ENCODE measurements at regions not wholly inside any gene's neighbourhood (a gene's known extent, or its start where the extent isn't known, plus 50 kb on each side); places are given as distances from the start of the nearest gene placed in this dataset.

- no peaks in the 10 kb centered on the region for H3K27me3 ChIP-seq (ENCODE audit: low read depth)
- no peak for DNase-seq (ENCODE audit: low spot score in 2 of 2)
- H3K9me3 ChIP-seq: no peaks in the 10 kb centered on the region
- peaks cover 15% of the 10 kb centered on the region for H3K4me1 ChIP-seq
- H3K4me3 ChIP-seq: no peak overlapping the region
- in situ Hi-C loops (cut with MboI; ENCODE audit: low sequenced_read_pairs): no loop called here
- H3K36me3 ChIP-seq (replicated peaks): no peaks in the 10 kb centered on the region
Measured at GRCh38 chr9:7980691-7981289, 181.2 kb upstream of the DMAC1 start.

- no peaks in the 10 kb centered on the region for H3K36me3 ChIP-seq (replicated peaks)
- DNase-seq (ENCODE audit: low spot score in 2 of 2): no peak
- peaks cover 15% of the 10 kb centered on the region for H3K4me1 ChIP-seq
- H3K27me3 ChIP-seq (ENCODE audit: low read depth): no peaks in the 10 kb centered on the region
- in situ Hi-C loops (cut with MboI; ENCODE audit: low sequenced_read_pairs): no loop called here
- H3K4me3 ChIP-seq: no peak overlapping the region
- H3K9me3 ChIP-seq: no peaks in the 10 kb centered on the region
Measured at GRCh38 chr9:7980041-7980440, 180.5 kb upstream of the DMAC1 start.

- Histone ChIP-seq H3K36me3 (replicated peaks) (no peaks in the 10 kb centered on the region), H3K9me3 (no peaks in the 10 kb centered on the region), H3K4me3 (no peak overlapping the region), H3K27me3 (ENCODE audit: low read depth) (no peaks in the 10 kb centered on the region), H3K4me1 (peaks cover 15% of the 10 kb centered on the region)
- in situ Hi-C loops (cut with MboI; ENCODE audit: low sequenced_read_pairs): no loop called here
- no peak for DNase-seq (ENCODE audit: low spot score in 2 of 2)
Measured at GRCh38 chr9:7979611-7980010, 180.0 kb upstream of the DMAC1 start.

GRCh38 chr9:7977586-7977985 is 178.0 kb upstream of the DMAC1 start:
- Histone ChIP-seq H3K9me3 (no peaks in the 10 kb centered on the region), H3K4me1 (no peaks in the 10 kb centered on the region; the same call in 1 of the 2 replicates), H3K4me3 (no peak overlapping the region), H3K27me3 (ENCODE audit: low read depth) (no peaks in the 10 kb centered on the region), H3K36me3 (replicated peaks) (no peaks in the 10 kb centered on the region)
- in situ Hi-C loops (cut with MboI; ENCODE audit: low sequenced_read_pairs): no loop called here
- no peak for DNase-seq (ENCODE audit: low spot score in 2 of 2)

- Histone ChIP-seq H3K36me3 (replicated peaks) (no peaks in the 10 kb centered on the region), H3K9me3 (no peaks in the 10 kb centered on the region), H3K4me3 (no peak overlapping the region), H3K27me3 (ENCODE audit: low read depth) (no peaks in the 10 kb centered on the region), H3K4me1 (no peaks in the 10 kb centered on the region)
- DNase-seq (ENCODE audit: low spot score in 2 of 2): no peak
- in situ Hi-C loops (cut with MboI; ENCODE audit: low sequenced_read_pairs): no loop called here
Measured at GRCh38 chr9:7976856-7977255, 177.3 kb upstream of the DMAC1 start.

- in situ Hi-C loops (cut with MboI; ENCODE audit: low sequenced_read_pairs): no loop called here
- no peak overlapping the region for H3K4me3 ChIP-seq
- no peaks in the 10 kb centered on the region for H3K27me3 ChIP-seq (ENCODE audit: low read depth)
- no peak for DNase-seq (ENCODE audit: low spot score in 2 of 2)
- H3K36me3 ChIP-seq (replicated peaks): no peaks in the 10 kb centered on the region
- H3K4me1 ChIP-seq: no peaks in the 10 kb centered on the region
- H3K9me3 ChIP-seq: no peaks in the 10 kb centered on the region
Measured at GRCh38 chr9:7976167-7976755, 176.7 kb upstream of the DMAC1 start.

GRCh38 chr9:7975336-7975735 is 175.8 kb upstream of the DMAC1 start:
- in situ Hi-C loops (cut with MboI; ENCODE audit: low sequenced_read_pairs): no loop called here
- no peaks in the 10 kb centered on the region for H3K27me3 ChIP-seq (ENCODE audit: low read depth)
- no peaks in the 10 kb centered on the region for H3K9me3 ChIP-seq
- no peaks in the 10 kb centered on the region for H3K36me3 ChIP-seq (replicated peaks)
- no peak for DNase-seq (ENCODE audit: low spot score in 2 of 2)
- H3K4me3 ChIP-seq: no peak overlapping the region
- H3K4me1 ChIP-seq: peaks cover 4% of the 10 kb centered on the region; the same call in 1 of the 2 replicates

GRCh38 chr9:7974335-7974960 is 174.9 kb upstream of the DMAC1 start:
- H3K36me3 ChIP-seq (replicated peaks): no peaks in the 10 kb centered on the region
- peaks cover 5% of the 10 kb centered on the region; the same call in 1 of the 2 replicates for H3K4me1 ChIP-seq
- H3K4me3 ChIP-seq: no peak overlapping the region
- no peak for DNase-seq (ENCODE audit: low spot score in 2 of 2)
- H3K27me3 ChIP-seq (ENCODE audit: low read depth): no peaks in the 10 kb centered on the region
- in situ Hi-C loops (cut with MboI; ENCODE audit: low sequenced_read_pairs): no loop called here
- no peaks in the 10 kb centered on the region for H3K9me3 ChIP-seq

- DNase-seq (ENCODE audit: low spot score in 2 of 2): no peak
- no peak overlapping the region for H3K4me3 ChIP-seq
- no peaks in the 10 kb centered on the region for H3K9me3 ChIP-seq
- no peaks in the 10 kb centered on the region for H3K36me3 ChIP-seq (replicated peaks)
- H3K27me3 ChIP-seq (ENCODE audit: low read depth): no peaks in the 10 kb centered on the region
- peaks cover 5% of the 10 kb centered on the region; the same call in 1 of the 2 replicates for H3K4me1 ChIP-seq
- in situ Hi-C loops (cut with MboI; ENCODE audit: low sequenced_read_pairs): no loop called here
Measured at GRCh38 chr9:7973123-7973522, 173.5 kb upstream of the DMAC1 start.

- Histone ChIP-seq H3K36me3 (replicated peaks) (no peaks in the 10 kb centered on the region), H3K9me3 (no peaks in the 10 kb centered on the region), H3K4me1 (peaks cover 5% of the 10 kb centered on the region; the same call in 1 of the 2 replicates), H3K27me3 (ENCODE audit: low read depth) (no peaks in the 10 kb centered on the region), H3K4me3 (no peak overlapping the region)
- no peak for DNase-seq (ENCODE audit: low spot score in 2 of 2)
- in situ Hi-C loops (cut with MboI; ENCODE audit: low sequenced_read_pairs): no loop called here
Measured at GRCh38 chr9:7970681-7971330, 171.2 kb upstream of the DMAC1 start.

- H3K36me3 ChIP-seq (replicated peaks): no peaks in the 10 kb centered on the region
- H3K27me3 ChIP-seq (ENCODE audit: low read depth): no peaks in the 10 kb centered on the region
- no peak for DNase-seq (ENCODE audit: low spot score in 2 of 2)
- no peak overlapping the region for H3K4me3 ChIP-seq
- H3K4me1 ChIP-seq: peaks cover 5% of the 10 kb centered on the region; the same call in 1 of the 2 replicates
- in situ Hi-C loops (cut with MboI; ENCODE audit: low sequenced_read_pairs): no loop called here
- no peaks in the 10 kb centered on the region for H3K9me3 ChIP-seq
Measured at GRCh38 chr9:7968687-7969086, 169.1 kb upstream of the DMAC1 start.

GRCh38 chr9:7967851-7968250 is 168.3 kb upstream of the DMAC1 start:
- in situ Hi-C loops (cut with MboI; ENCODE audit: low sequenced_read_pairs): no loop called here
- no peaks in the 10 kb centered on the region for H3K27me3 ChIP-seq (ENCODE audit: low read depth)
- no peak overlapping the region for H3K4me3 ChIP-seq
- no peak for DNase-seq (ENCODE audit: low spot score in 2 of 2)
- H3K9me3 ChIP-seq: no peaks in the 10 kb centered on the region
- H3K4me1 ChIP-seq: peaks cover 5% of the 10 kb centered on the region; the same call in 1 of the 2 replicates
- no peaks in the 10 kb centered on the region for H3K36me3 ChIP-seq (replicated peaks)

- Histone ChIP-seq H3K9me3 (no peaks in the 10 kb centered on the region), H3K4me1 (peaks cover 5% of the 10 kb centered on the region; the same call in 1 of the 2 replicates), H3K27me3 (ENCODE audit: low read depth) (no peaks in the 10 kb centered on the region), H3K36me3 (replicated peaks) (no peaks in the 10 kb centered on the region), H3K4me3 (no peak overlapping the region)
- no peak for DNase-seq (ENCODE audit: low spot score in 2 of 2)
- in situ Hi-C loops (cut with MboI; ENCODE audit: low sequenced_read_pairs): no loop called here
Measured at GRCh38 chr9:7967093-7967827, 167.7 kb upstream of the DMAC1 start.

Data from HAP-1 (cell line).